ENCODE measurements at regions not wholly inside any gene's neighbourhood (a gene's known extent, or its start where the extent isn't known, plus 50 kb on each side); places are given as distances from the start of the nearest gene placed in this dataset.

- Histone ChIP-seq H3K4me3 (ENCODE audit: low read depth in 1 of 2, low read length in 2 of 2) (no peak overlapping the region), H3K9me3 (ENCODE audit: control insufficient read depth in 2 of 2, insufficient read depth in 1 of 2, low read depth in 1 of 2, low read length in 1 of 2) (no peaks in the 10 kb centered on the region), H3K27ac (ENCODE audit: low read depth in 2 of 2, low read length in 1 of 2) (no peak overlapping the region)
Measured at GRCh38 chr6:68575765-68576439, 59.2 kb upstream of the ADGRB3 start.

GRCh38 chr6:68572975-68573374, 62.1 kb upstream of the ADGRB3 start:
- H3K4me3 ChIP-seq (ENCODE audit: low read depth in 1 of 2, low read length in 2 of 2): no peak overlapping the region
- H3K27me3 ChIP-seq (ENCODE audit: control insufficient read depth in 1 of 2, insufficient read depth in 2 of 2, low read length in 2 of 2): no peaks in the 10 kb centered on the region
- no peak overlapping the region for H3K27ac ChIP-seq (ENCODE audit: low read depth in 2 of 2, low read length in 1 of 2)
- WGBS, 2 donors: 69 to 74% methylated on average over 4 of the region's 4 CpGs
- H3K36me3 ChIP-seq (ENCODE audit: control insufficient read depth in 2 of 2, insufficient read depth in 2 of 2, low read length in 1 of 2): no peaks in the 10 kb centered on the region
- H3K4me1 ChIP-seq (ENCODE audit: control insufficient read depth in 2 of 2, insufficient read depth in 2 of 2, low read length in 1 of 2): no peaks in the 10 kb centered on the region
- peaks cover 0 to 2% of the 10 kb centered on the region in 2 donors for H3K9me3 ChIP-seq (ENCODE audit: control insufficient read depth in 2 of 2, insufficient read depth in 1 of 2, low read depth in 1 of 2, low read length in 1 of 2)

More at GRCh38 chr6:68575765-68576439, 59.2 kb upstream of the ADGRB3 start:
- WGBS, 2 donors: 12 to 14% methylated on average over 14 of the region's 14 CpGs
- Histone ChIP-seq H3K4me1 (ENCODE audit: control insufficient read depth in 2 of 2, insufficient read depth in 2 of 2, low read length in 1 of 2) (no peaks in the 10 kb centered on the region), H3K36me3 (ENCODE audit: control insufficient read depth in 2 of 2, insufficient read depth in 2 of 2, low read length in 1 of 2) (no peaks in the 10 kb centered on the region), H3K27me3 (ENCODE audit: control insufficient read depth in 1 of 2, insufficient read depth in 2 of 2, low read length in 2 of 2) (no peaks in the 10 kb centered on the region)

- H3K4me1 ChIP-seq (ENCODE audit: control insufficient read depth in 2 of 2, insufficient read depth in 2 of 2, low read length in 1 of 2): no peaks in the 10 kb centered on the region
- peaks cover 0 to 2% of the 10 kb centered on the region in 2 donors for H3K9me3 ChIP-seq (ENCODE audit: control insufficient read depth in 2 of 2, insufficient read depth in 1 of 2, low read depth in 1 of 2, low read length in 1 of 2)
- no peak overlapping the region for H3K27ac ChIP-seq (ENCODE audit: low read depth in 2 of 2, low read length in 1 of 2)
- no peak overlapping the region for H3K4me3 ChIP-seq (ENCODE audit: low read depth in 1 of 2, low read length in 2 of 2)
- WGBS, 2 donors: 72 to 75% methylated on average over 2 of the region's 2 CpGs
- H3K36me3 ChIP-seq (ENCODE audit: control insufficient read depth in 2 of 2, insufficient read depth in 2 of 2, low read length in 1 of 2): no peaks in the 10 kb centered on the region
- H3K27me3 ChIP-seq (ENCODE audit: control insufficient read depth in 1 of 2, insufficient read depth in 2 of 2, low read length in 2 of 2): no peaks in the 10 kb centered on the region
Measured at GRCh38 chr6:68572525-68572924, 62.6 kb upstream of the ADGRB3 start.

GRCh38 chr6:68559716-68560115, 75.4 kb upstream of the ADGRB3 start:
- no peaks in the 10 kb centered on the region for H3K27me3 ChIP-seq (ENCODE audit: control insufficient read depth in 1 of 2, insufficient read depth in 2 of 2, low read length in 2 of 2)
- no peaks in the 10 kb centered on the region for H3K36me3 ChIP-seq (ENCODE audit: control insufficient read depth in 2 of 2, insufficient read depth in 2 of 2, low read length in 1 of 2)
- H3K4me3 ChIP-seq (ENCODE audit: low read depth in 1 of 2, low read length in 2 of 2): no peak overlapping the region
- WGBS, 2 donors: 31 to 37% methylated on average over 5 of the region's 5 CpGs
- H3K27ac ChIP-seq (ENCODE audit: low read depth in 2 of 2, low read length in 1 of 2): no peak overlapping the region
- H3K9me3 ChIP-seq (ENCODE audit: control insufficient read depth in 2 of 2, insufficient read depth in 1 of 2, low read depth in 1 of 2, low read length in 1 of 2): no peaks in the 10 kb centered on the region
- no peaks in the 10 kb centered on the region for H3K4me1 ChIP-seq (ENCODE audit: control insufficient read depth in 2 of 2, insufficient read depth in 2 of 2, low read length in 1 of 2)

- Histone ChIP-seq H3K9me3 (ENCODE audit: control insufficient read depth in 2 of 2, insufficient read depth in 1 of 2, low read depth in 1 of 2, low read length in 1 of 2) (no peaks in the 10 kb centered on the region), H3K27ac (ENCODE audit: low read depth in 2 of 2, low read length in 1 of 2) (no peak overlapping the region), H3K27me3 (ENCODE audit: control insufficient read depth in 1 of 2, insufficient read depth in 2 of 2, low read length in 2 of 2) (no peaks in the 10 kb centered on the region), H3K4me1 (ENCODE audit: control insufficient read depth in 2 of 2, insufficient read depth in 2 of 2, low read length in 1 of 2) (no peaks in the 10 kb centered on the region), H3K4me3 (ENCODE audit: low read depth in 1 of 2, low read length in 2 of 2) (no peak overlapping the region), H3K36me3 (ENCODE audit: control insufficient read depth in 2 of 2, insufficient read depth in 2 of 2, low read length in 1 of 2) (no peaks in the 10 kb centered on the region)
- 9% methylated on average over 1 of the region's 1 CpG for WGBS, 2 donors
Measured at GRCh38 chr6:68559070-68559469, 76.0 kb upstream of the ADGRB3 start.

- Histone ChIP-seq H3K27me3 (ENCODE audit: control insufficient read depth in 1 of 2, insufficient read depth in 2 of 2, low read length in 2 of 2) (no peaks in the 10 kb centered on the region), H3K36me3 (ENCODE audit: control insufficient read depth in 2 of 2, insufficient read depth in 2 of 2, low read length in 1 of 2) (no peaks in the 10 kb centered on the region), H3K9me3 (ENCODE audit: control insufficient read depth in 2 of 2, insufficient read depth in 1 of 2, low read depth in 1 of 2, low read length in 1 of 2) (peaks cover 0 to 4% of the 10 kb centered on the region in 2 donors), H3K4me1 (ENCODE audit: control insufficient read depth in 2 of 2, insufficient read depth in 2 of 2, low read length in 1 of 2) (no peaks in the 10 kb centered on the region), H3K4me3 (ENCODE audit: low read depth in 1 of 2, low read length in 2 of 2) (no peak overlapping the region), H3K27ac (ENCODE audit: low read depth in 2 of 2, low read length in 1 of 2) (no peak overlapping the region)
- WGBS, 2 donors: 58 to 59% methylated on average over 1 of the region's 1 CpG
Measured at GRCh38 chr6:68546620-68547019, 88.5 kb upstream of the ADGRB3 start.

- H3K27me3 ChIP-seq (ENCODE audit: control insufficient read depth in 1 of 2, insufficient read depth in 2 of 2, low read length in 2 of 2): no peaks in the 10 kb centered on the region
- no peak overlapping the region for H3K27ac ChIP-seq (ENCODE audit: low read depth in 2 of 2, low read length in 1 of 2)
- H3K4me1 ChIP-seq (ENCODE audit: control insufficient read depth in 2 of 2, insufficient read depth in 2 of 2, low read length in 1 of 2): no peaks in the 10 kb centered on the region
- H3K4me3 ChIP-seq (ENCODE audit: low read depth in 1 of 2, low read length in 2 of 2): no peak overlapping the region
- no peaks in the 10 kb centered on the region for H3K36me3 ChIP-seq (ENCODE audit: control insufficient read depth in 2 of 2, insufficient read depth in 2 of 2, low read length in 1 of 2)
- whole genome bisulfite sequencing, 2 donors: 61 to 64% methylated on average over 3 of the region's 3 CpGs
- H3K9me3 ChIP-seq (ENCODE audit: control insufficient read depth in 2 of 2, insufficient read depth in 1 of 2, low read depth in 1 of 2, low read length in 1 of 2): peaks cover 0 to 4% of the 10 kb centered on the region in 2 donors
Measured at GRCh38 chr6:68544450-68544849, 90.6 kb upstream of the ADGRB3 start.

- Histone ChIP-seq H3K27me3 (ENCODE audit: control insufficient read depth in 1 of 2, insufficient read depth in 2 of 2, low read length in 2 of 2) (no peaks in the 10 kb centered on the region), H3K9me3 (ENCODE audit: control insufficient read depth in 2 of 2, insufficient read depth in 1 of 2, low read depth in 1 of 2, low read length in 1 of 2) (no peaks in the 10 kb centered on the region), H3K4me1 (ENCODE audit: control insufficient read depth in 2 of 2, insufficient read depth in 2 of 2, low read length in 1 of 2) (no peaks in the 10 kb centered on the region), H3K4me3 (ENCODE audit: low read depth in 1 of 2, low read length in 2 of 2) (no peak overlapping the region), H3K36me3 (ENCODE audit: control insufficient read depth in 2 of 2, insufficient read depth in 2 of 2, low read length in 1 of 2) (no peaks in the 10 kb centered on the region), H3K27ac (ENCODE audit: low read depth in 2 of 2, low read length in 1 of 2) (no peak overlapping the region)
- WGBS, 2 donors: 91 to 95% methylated on average over 21 of the region's 21 CpGs
Measured at GRCh38 chr6:68533339-68533795, 101.7 kb upstream of the ADGRB3 start.

GRCh38 chr6:68527691-68528090, 107.4 kb upstream of the ADGRB3 start:
- H3K27ac ChIP-seq (ENCODE audit: low read depth in 2 of 2, low read length in 1 of 2): no peak overlapping the region
- H3K4me3 ChIP-seq (ENCODE audit: low read depth in 1 of 2, low read length in 2 of 2): no peak overlapping the region
- no peaks in the 10 kb centered on the region for H3K27me3 ChIP-seq (ENCODE audit: control insufficient read depth in 1 of 2, insufficient read depth in 2 of 2, low read length in 2 of 2)
- H3K36me3 ChIP-seq (ENCODE audit: control insufficient read depth in 2 of 2, insufficient read depth in 2 of 2, low read length in 1 of 2): no peaks in the 10 kb centered on the region
- no peaks in the 10 kb centered on the region for H3K4me1 ChIP-seq (ENCODE audit: control insufficient read depth in 2 of 2, insufficient read depth in 2 of 2, low read length in 1 of 2)
- H3K9me3 ChIP-seq (ENCODE audit: control insufficient read depth in 2 of 2, insufficient read depth in 1 of 2, low read depth in 1 of 2, low read length in 1 of 2): peaks cover 0 to 5% of the 10 kb centered on the region in 2 donors
- 77 to 84% methylated on average over 4 of the region's 4 CpGs for WGBS, 2 donors

- H3K27me3 ChIP-seq (ENCODE audit: control insufficient read depth in 1 of 2, insufficient read depth in 2 of 2, low read length in 2 of 2): no peaks in the 10 kb centered on the region
- no peaks in the 10 kb centered on the region for H3K4me1 ChIP-seq (ENCODE audit: control insufficient read depth in 2 of 2, insufficient read depth in 2 of 2, low read length in 1 of 2)
- 83 to 85% methylated on average over 6 of the region's 6 CpGs for WGBS, 2 donors
- H3K4me3 ChIP-seq (ENCODE audit: low read depth in 1 of 2, low read length in 2 of 2): no peak overlapping the region
- no peaks in the 10 kb centered on the region for H3K36me3 ChIP-seq (ENCODE audit: control insufficient read depth in 2 of 2, insufficient read depth in 2 of 2, low read length in 1 of 2)
- H3K9me3 ChIP-seq (ENCODE audit: control insufficient read depth in 2 of 2, insufficient read depth in 1 of 2, low read depth in 1 of 2, low read length in 1 of 2): no peaks in the 10 kb centered on the region
- no peak overlapping the region for H3K27ac ChIP-seq (ENCODE audit: low read depth in 2 of 2, low read length in 1 of 2)
Measured at GRCh38 chr6:68506911-68507310, 128.2 kb upstream of the ADGRB3 start.

Measured in esophagus (tissue), 2 donors.